H1 (cell line): ENCODE measurements at regions not wholly inside any gene's neighbourhood (a gene's known extent, or its start where the extent isn't known, plus 50 kb on each side); places are given as distances from the start of the nearest gene placed in this dataset.
A peak's percentile ranks its signal among the peaks of the same experiment; 100 is the strongest.

Experiments used
- CTCF ChIA-PET: fragments of 300-600 bp; sonication (Branson Sonifier 250); formaldehyde crosslinking; loops from one replicate; lab custom pipeline; 2021; ENCODE audit not compliant: partially characterized antibody; lab: Charles Lee
- POLR2A ChIA-PET: fragments of 300-600 bp; sonication (Branson Sonifier 250); formaldehyde crosslinking; loops from one replicate; lab custom pipeline; 2021; ENCODE audit warnings: inconsistent platforms; ENCODE audit not compliant: partially characterized antibody; lab: Charles Lee
- DNase-seq, 2 experiments: peaks; one replicate each; pipeline versions ENCODE4 v3.0.0 to v3.0.0-alpha.2; 2010 to 2022; ENCODE audit warnings: low spot score in 2 of 2, low read depth in 1 of 2, mixed read lengths in 1 of 2
- FAIRE-seq: peaks from 2 replicates; lab custom pipeline; 2011; peaks lifted over from hg19 to GRCh38; lab: Jason Lieb, UNC
- H2AFZ ChIP-seq: 2 replicates; pipeline ENCODE4 v1.8.1; 2012; ENCODE audit warnings: low read length, inconsistent platforms
- H2AK5ac ChIP-seq: 2 replicates; pipeline ENCODE4 v1.6.1; 2013; ENCODE audit warnings: low read depth, low read length
- H2BK120ac ChIP-seq: replicated peaks from 2 replicates; pipeline ENCODE3; 2013; ENCODE audit warnings: low read depth, low read length, inconsistent platforms
- H2BK12ac ChIP-seq: 2 replicates; pipeline ENCODE4 v1.6.1; 2013; ENCODE audit warnings: low read depth, low read length
- H2BK15ac ChIP-seq: 2 replicates; pipeline ENCODE4 v1.6.1; 2013; ENCODE audit warnings: low read length
- H2BK20ac ChIP-seq: 2 replicates; pipeline ENCODE4 v1.6.1; 2013; ENCODE audit warnings: low read length
- H2BK5ac ChIP-seq: 2 replicates; pipeline ENCODE4 v1.6.1; 2013; ENCODE audit warnings: low read depth, low read length
- H3K14ac ChIP-seq: 2 replicates; pipeline ENCODE4 v1.6.1; 2013; ENCODE audit warnings: inconsistent platforms; ENCODE audit not compliant: insufficient read length
- H3K18ac ChIP-seq: 2 replicates; pipeline ENCODE4 v1.6.1; 2013; ENCODE audit warnings: low read length; ENCODE audit errors: extremely low read depth
- H3K23ac ChIP-seq: 2 replicates; pipeline ENCODE4 v1.6.1; 2013; ENCODE audit warnings: inconsistent platforms; ENCODE audit not compliant: insufficient read length
- H3K23me2 ChIP-seq: 2 replicates; pipeline ENCODE4 v1.6.1; 2013; ENCODE audit warnings: low read depth, low read length
- H3K27ac ChIP-seq: 2 replicates; pipeline ENCODE4 v1.6.1; 2011; ENCODE audit warnings: low read depth, low read length, inconsistent platforms
- H3K27me3 ChIP-seq, 4 experiments: replicated peaks in 1 of 4; 1 replicate in 1 of 4; 2 replicates in 3 of 4; pipeline versions ENCODE4 v1.6.1 to v1.8.1; 2011 to 2013; ENCODE audit warnings: low read length in 3 of 4, mild to moderate bottlenecking in 3 of 4, inconsistent platforms in 2 of 4, mixed read lengths in 2 of 4, moderate library complexity in 1 of 4; ENCODE audit not compliant: control insufficient read depth in 3 of 4, insufficient read depth in 3 of 4; ENCODE audit errors: extremely low read depth in 1 of 4
- H3K36me3 ChIP-seq, 4 experiments: 2 replicates each; pipeline versions ENCODE4 v1.6.1 to v1.8.1; 2011 to 2013; ENCODE audit warnings: mild to moderate bottlenecking in 4 of 4, low read length in 3 of 4, moderate library complexity in 2 of 4, control low read depth in 1 of 4, inconsistent platforms in 1 of 4; ENCODE audit not compliant: insufficient read depth in 4 of 4, control insufficient read depth in 2 of 4
- H3K4ac ChIP-seq: replicated peaks from 2 replicates; pipeline ENCODE3; 2013; ENCODE audit warnings: low read length, low read depth, mixed read lengths, inconsistent platforms; ENCODE audit not compliant: insufficient read length
- H3K4me1 ChIP-seq, 4 experiments: replicated peaks in 1 of 4; 1 replicate in 1 of 4; 2 replicates in 3 of 4; pipeline versions ENCODE4 v1.6.1 to v1.8.1; 2011 to 2013; ENCODE audit warnings: low read length in 3 of 4, inconsistent platforms in 2 of 4, mixed read lengths in 1 of 4; ENCODE audit not compliant: insufficient read depth in 4 of 4, control insufficient read depth in 3 of 4
- H3K4me2 ChIP-seq, 2 experiments: 2 replicates each; pipeline versions ENCODE4 v1.6.1 to v1.8.1; 2011 to 2013; ENCODE audit warnings: low read depth in 2 of 2, low read length in 2 of 2, control low read depth in 1 of 2, inconsistent platforms in 1 of 2, mild to moderate bottlenecking in 1 of 2; ENCODE audit not compliant: insufficient read depth in 1 of 2
- H3K4me3 ChIP-seq, 4 experiments: fragments of 200-600, 300-600 bp in 1 of 4; sonication (generic), shearing (Covaris generic), sonication (Bioruptor Twin) in 1 of 4; 2 replicates each; pipeline versions ENCODE4 v1.5.1 to v1.8.1; 2011 to 2016; ENCODE audit warnings: low read length in 4 of 4, low read depth in 3 of 4, control low read depth in 2 of 4, inconsistent platforms in 2 of 4, mild to moderate bottlenecking in 2 of 4, mixed read lengths in 1 of 4, moderate library complexity in 1 of 4; ENCODE audit not compliant: insufficient read depth in 2 of 4; ENCODE audit errors: extremely low read depth in 1 of 4
- H3K56ac ChIP-seq: replicated peaks from 2 replicates; pipeline ENCODE3; 2013; ENCODE audit warnings: low read depth, mild to moderate bottlenecking, mixed read lengths, low read length, inconsistent platforms; ENCODE audit not compliant: insufficient read length
- H3K79me1 ChIP-seq: 2 replicates; pipeline ENCODE4 v1.6.1; 2013; ENCODE audit warnings: low read depth, low read length, control low read depth
- H3K79me2 ChIP-seq, 2 experiments: 2 replicates each; pipeline versions ENCODE4 v1.6.1 to v1.8.1; 2012 to 2013; ENCODE audit warnings: low read length in 2 of 2, mild to moderate bottlenecking in 2 of 2, inconsistent platforms in 1 of 2; ENCODE audit not compliant: insufficient read depth in 2 of 2, control insufficient read depth in 1 of 2
- H3K9ac ChIP-seq, 4 experiments: replicated peaks in 1 of 4; 1 replicate in 1 of 4; 2 replicates in 3 of 4; pipeline versions ENCODE4 v1.6.1 to v1.8.1; 2011 to 2013; ENCODE audit warnings: low read depth in 3 of 4, low read length in 3 of 4, control low read depth in 2 of 4, mild to moderate bottlenecking in 2 of 4, moderate library complexity in 2 of 4, inconsistent platforms in 1 of 4; ENCODE audit errors: extremely low read depth in 1 of 4
- H3K9me3 ChIP-seq, 2 experiments: 2 replicates each; pipeline versions ENCODE4 v1.6.1 to v1.8.1; 2012 to 2013; ENCODE audit warnings: mild to moderate bottlenecking in 2 of 2, moderate library complexity in 2 of 2, control low read depth in 1 of 2, inconsistent platforms in 1 of 2, low read depth in 1 of 2, low read length in 1 of 2, mixed read lengths in 1 of 2; ENCODE audit not compliant: insufficient read depth in 2 of 2
- H4K20me1 ChIP-seq, 2 experiments: replicated peaks in 1 of 2; 2 replicates each; pipeline versions ENCODE3 to v1.8.1; 2011 to 2013; ENCODE audit warnings: inconsistent platforms in 2 of 2, low read length in 2 of 2, mild to moderate bottlenecking in 1 of 2; ENCODE audit not compliant: insufficient read depth in 2 of 2, control insufficient read depth in 1 of 2
- H4K5ac ChIP-seq: 2 replicates; pipeline ENCODE4 v1.6.1; 2013; ENCODE audit warnings: low read length, low read depth, mixed read lengths, inconsistent platforms; ENCODE audit not compliant: insufficient read length
- H4K8ac ChIP-seq: 2 replicates; pipeline ENCODE4 v1.8.0; 2013; ENCODE audit warnings: mild to moderate bottlenecking, moderate library complexity, low read length, inconsistent platforms; ENCODE audit not compliant: insufficient read depth; ENCODE audit errors: extremely low read depth
- H4K91ac ChIP-seq: replicated peaks from 2 replicates; pipeline ENCODE3; 2013; ENCODE audit warnings: low read length, mixed read lengths, inconsistent platforms; ENCODE audit not compliant: insufficient read length
- CEBPB ChIP-seq: IDR thresholded peaks from 2 replicates; pipeline ENCODE4 v1.6.1; 2012; ENCODE audit warnings: low read depth, low read length
- EZH2 ChIP-seq: fragments of 200-600 bp; sonication (generic); IDR thresholded peaks from 2 replicates; pipeline ENCODE4 v1.7.1; 2012; ENCODE audit warnings: low read depth, mild to moderate bottlenecking, moderate library complexity, low read length, inconsistent platforms; ENCODE audit not compliant: severe bottlenecking
- RXRA ChIP-seq: IDR thresholded peaks from 2 replicates; pipeline ENCODE4 v1.6.1; 2011; ENCODE audit warnings: low read depth, mild to moderate bottlenecking, low read length, moderate library complexity; ENCODE audit not compliant: insufficient read depth
- SUZ12 ChIP-seq: fragments of 200-600 bp; sonication (generic); IDR thresholded peaks from 2 replicates; pipeline ENCODE4 v1.6.1; 2012; ENCODE audit warnings: mild to moderate bottlenecking, inconsistent platforms, low read length, moderate library complexity, mixed read lengths
- WGBS, 2 experiments: shearing (Covaris generic) in 1 of 2; methylation state at CpG; one replicate each; pipeline versions ENCODE4 v1.1.6 to v1.1.7; 2013 to 2015; ENCODE audit warnings: low lambda C conversion rate in 2 of 2, mixed read lengths in 2 of 2, inconsistent platforms in 1 of 2, low coverage in 1 of 2, missing lambda C conversion rate in 1 of 2; ENCODE audit not compliant: insufficient replicate concordance in 2 of 2, insufficient coverage in 1 of 2, insufficient read length in 1 of 2; ENCODE audit errors: extremely low coverage in 1 of 2, missing lambda C conversion rate in 1 of 2; 5-methylcytosine and 5-hydroxymethylcytosine counted together
- TF ChIP-seq, protein P1 (sequence below): IDR thresholded peaks from 2 replicates; pipeline ENCODE4 v1.6.1; 2012; ENCODE audit warnings: inconsistent platforms
- TF ChIP-seq, protein P2 (sequence below), 3 experiments: IDR thresholded peaks; 1 replicate in 2 of 3; 2 replicates in 1 of 3; pipeline versions ENCODE4 v1.5.1 to v1.6.1; 2011; ENCODE audit warnings: low read length in 3 of 3, mild to moderate bottlenecking in 3 of 3, inconsistent platforms in 2 of 3, low read depth in 1 of 3, moderate library complexity in 1 of 3; ENCODE audit not compliant: insufficient read depth in 1 of 3; ENCODE audit errors: control extremely low read depth in 1 of 3

DNA sequence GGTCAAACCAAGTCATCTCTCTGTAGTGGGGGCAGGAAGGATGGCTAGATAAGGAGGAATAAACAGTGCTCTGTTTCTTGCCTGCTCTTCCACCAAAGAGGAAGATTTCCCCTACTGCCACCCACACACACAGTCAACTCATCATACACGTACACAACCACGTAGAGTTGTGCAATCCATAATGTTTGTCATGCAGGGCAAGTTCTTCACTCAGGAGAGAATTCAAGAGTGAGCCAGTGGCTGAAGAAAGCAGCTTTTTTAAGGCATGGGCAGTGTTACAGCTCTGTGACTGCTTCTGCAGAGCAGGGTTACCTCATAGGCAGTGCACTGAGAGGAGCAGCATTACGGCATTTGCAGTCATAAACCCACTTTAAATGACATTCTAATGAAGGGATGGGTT is 283.0 kb downstream of the RND3 start:
- no peak overlapping the region for H2BK15ac ChIP-seq
- H3K9ac ChIP-seq: peak overlapping the region in 1 of 4 experiments; percentile 13; a peak in 1 of 7 replicates
- H4K91ac ChIP-seq: no peak overlapping the region
- POLR2A ChIA-PET: no interaction called here
- DNase-seq (no peak), FAIRE-seq (no peak)
- H3K23me2 ChIP-seq: no peaks in the 10 kb centered on the region
- H4K8ac ChIP-seq: no peak overlapping the region
- no peaks in the 10 kb centered on the region for H3K36me3 ChIP-seq
- H3K23ac ChIP-seq: no peak overlapping the region
- WGBS, 2 experiments: 92% methylated on average over 3 of the region's 3 CpGs; no CpG with 5 or more reads in 1 of the 2 experiments
- no peaks in the 10 kb centered on the region for H3K27me3 ChIP-seq
- no peak overlapping the region for H3K4me2 ChIP-seq
- no peak overlapping the region for H2AK5ac ChIP-seq
- CTCF ChIA-PET: no interaction called here
- H3K79me1 ChIP-seq: no peaks in the 10 kb centered on the region
- no peak overlapping the region for H3K14ac ChIP-seq
- no peak overlapping the region for H3K4me3 ChIP-seq
- H2BK12ac ChIP-seq: no peak overlapping the region
- no peak overlapping the region for H3K56ac ChIP-seq
- H4K20me1 ChIP-seq: no peaks in the 10 kb centered on the region
- H3K27ac ChIP-seq: no peak overlapping the region
- H3K18ac ChIP-seq: no peak overlapping the region
- TF ChIP-seq EZH2: no peak
- TF ChIP-seq, protein P1, sequence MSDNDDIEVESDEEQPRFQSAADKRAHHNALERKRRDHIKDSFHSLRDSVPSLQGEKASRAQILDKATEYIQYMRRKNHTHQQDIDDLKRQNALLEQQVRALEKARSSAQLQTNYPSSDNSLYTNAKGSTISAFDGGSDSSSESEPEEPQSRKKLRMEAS: no peak
- TF ChIP-seq, protein P2, sequence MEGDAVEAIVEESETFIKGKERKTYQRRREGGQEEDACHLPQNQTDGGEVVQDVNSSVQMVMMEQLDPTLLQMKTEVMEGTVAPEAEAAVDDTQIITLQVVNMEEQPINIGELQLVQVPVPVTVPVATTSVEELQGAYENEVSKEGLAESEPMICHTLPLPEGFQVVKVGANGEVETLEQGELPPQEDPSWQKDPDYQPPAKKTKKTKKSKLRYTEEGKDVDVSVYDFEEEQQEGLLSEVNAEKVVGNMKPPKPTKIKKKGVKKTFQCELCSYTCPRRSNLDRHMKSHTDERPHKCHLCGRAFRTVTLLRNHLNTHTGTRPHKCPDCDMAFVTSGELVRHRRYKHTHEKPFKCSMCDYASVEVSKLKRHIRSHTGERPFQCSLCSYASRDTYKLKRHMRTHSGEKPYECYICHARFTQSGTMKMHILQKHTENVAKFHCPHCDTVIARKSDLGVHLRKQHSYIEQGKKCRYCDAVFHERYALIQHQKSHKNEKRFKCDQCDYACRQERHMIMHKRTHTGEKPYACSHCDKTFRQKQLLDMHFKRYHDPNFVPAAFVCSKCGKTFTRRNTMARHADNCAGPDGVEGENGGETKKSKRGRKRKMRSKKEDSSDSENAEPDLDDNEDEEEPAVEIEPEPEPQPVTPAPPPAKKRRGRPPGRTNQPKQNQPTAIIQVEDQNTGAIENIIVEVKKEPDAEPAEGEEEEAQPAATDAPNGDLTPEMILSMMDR (IDR thresholded peaks at IDR 0.05; ENCODE audit: control extremely low read depth in 1 of 3, insufficient read depth in 1 of 3, low read depth in 1 of 3, low read length in 3 of 3): no peak
- TF ChIP-seq SUZ12: no peak
- TF ChIP-seq CEBPB: no peak
- TF ChIP-seq RXRA: no peak
- no peak overlapping the region for H2BK120ac ChIP-seq
- peaks cover 0 to 5% (median 2%) of the 10 kb centered on the region in 4 experiments; a peak in 3 of 7 replicates for H3K4me1 ChIP-seq
- H3K79me2 ChIP-seq: no peaks in the 10 kb centered on the region
- no peak overlapping the region for H3K4ac ChIP-seq
- H2BK5ac ChIP-seq: no peak overlapping the region
- H2BK20ac ChIP-seq: no peak overlapping the region
- H3K9me3 ChIP-seq: no peaks in the 10 kb centered on the region
- no peak overlapping the region for H2AFZ ChIP-seq
- H4K5ac ChIP-seq: no peak overlapping the region
